Stimulated activated CD4-positive, alpha-beta T cell treated with anti-CD3 and anti-CD28 coated beads, Interleukin-1b, Interleukin-23, amount 100 ng/mL, for 24 hours (primary cell): ENCODE measurements at regions not wholly inside any gene's neighbourhood (a gene's known extent, or its start where the extent isn't known, plus 50 kb on each side); places are given as distances from the start of the nearest gene placed in this dataset.

Experiments
- DNase-seq, 4 experiments: peaks; one replicate each; pipeline ENCODE4 v3.0.0-alpha.2; 2020; ENCODE audit warnings: low read depth in 4 of 4, low spot score in 1 of 4

GRCh38 chr4:151994429-151994828 is 233.6 kb upstream of the GATB start:
- DNase-seq = no peak

- no peak for DNase-seq
Observed at GRCh38 chr4:151993521-151993920, 232.7 kb upstream of the GATB start.

- DNase-seq = no peak
Observed at GRCh38 chr4:151992332-151993154, 231.7 kb upstream of the GATB start.

- no peak for DNase-seq
Observed at GRCh38 chr4:151991884-151992167, 231.0 kb upstream of the GATB start.

GRCh38 chr4:151991001-151991883 is 230.4 kb upstream of the GATB start:
- DNase-seq = no peak

GRCh38 chr4:151990201-151990600 is 229.4 kb upstream of the GATB start:
- DNase-seq = no peak

GRCh38 chr4:151988591-151988990 is 227.8 kb upstream of the GATB start:
- DNase-seq = no peak

- DNase-seq = no peak
Observed at GRCh38 chr4:151987606-151988005, 226.8 kb upstream of the GATB start.

- DNase-seq = no peak
Observed at GRCh38 chr4:151983854-151984253, 223.0 kb upstream of the GATB start.

GRCh38 chr4:151979819-151980218 is 219.0 kb upstream of the GATB start:
- DNase-seq = no peak

- no peak for DNase-seq
Observed at GRCh38 chr4:151968643-151969042, 207.8 kb upstream of the GATB start.

GRCh38 chr4:151967074-151967473 is 206.3 kb upstream of the GATB start:
- DNase-seq = no peak

GRCh38 chr4:151962138-151962823 is 201.5 kb upstream of the GATB start:
- DNase-seq = no peak

GRCh38 chr4:151961456-151961855 is 200.6 kb upstream of the GATB start:
- no peak for DNase-seq

- DNase-seq = no peak
Observed at GRCh38 chr4:151960449-151961230, 199.8 kb upstream of the GATB start.

GRCh38 chr4:151957153-151957552 is 196.3 kb upstream of the GATB start:
- no peak for DNase-seq

GRCh38 chr4:151955721-151956380 is 195.0 kb upstream of the GATB start:
- no peak for DNase-seq

GRCh38 chr4:151953795-151954372 is 193.1 kb upstream of the GATB start:
- no peak for DNase-seq

- DNase-seq = no peak
Observed at GRCh38 chr4:151953312-151953711, 192.5 kb upstream of the GATB start.

- no peak for DNase-seq
Observed at GRCh38 chr4:151952711-151953254, 192.0 kb upstream of the GATB start.
